Fibroblast of lung (primary cell): ENCODE measurements at regions not wholly inside any gene's neighbourhood (a gene's known extent, or its start where the extent isn't known, plus 50 kb on each side); places are given as distances from the start of the nearest gene placed in this dataset.

ENCODE experiments used
- DNase-seq, 2 donors: peaks; one replicate each; pipeline versions ENCODE4 v3.0.0 to v3.0.0-alpha.2; 2010; ENCODE audit warnings: low read depth in 2 of 2
- H2AFZ ChIP-seq: 2 replicates; pipeline ENCODE4 v1.5.1; 2012; ENCODE audit warnings: low read length, control low read depth, inconsistent platforms
- H3K27ac ChIP-seq: 2 replicates; pipeline ENCODE4 v1.5.1; 2011; ENCODE audit warnings: low read length, control low read depth; ENCODE audit not compliant: insufficient read depth
- H3K27me3 ChIP-seq: 2 replicates; pipeline ENCODE4 v1.5.1; 2011; ENCODE audit warnings: mild to moderate bottlenecking, low read length; ENCODE audit not compliant: control insufficient read depth, insufficient read depth
- H3K36me3 ChIP-seq: 2 replicates; pipeline ENCODE4 v1.5.1; 2011; ENCODE audit warnings: low read length; ENCODE audit not compliant: control insufficient read depth, insufficient read depth
- H3K4me1 ChIP-seq: 2 replicates; pipeline ENCODE4 v1.5.1; 2011; ENCODE audit warnings: low read length; ENCODE audit not compliant: control insufficient read depth, insufficient read depth; ENCODE audit errors: extremely low read depth
- H3K4me2 ChIP-seq: 2 replicates; pipeline ENCODE4 v1.5.1; 2011; ENCODE audit warnings: low read length, control low read depth; ENCODE audit not compliant: insufficient read depth; ENCODE audit errors: extremely low read depth
- H3K4me3 ChIP-seq, 4 experiments: fragments of 200-600 bp in 1 of 4; sonication (generic) in 1 of 4; replicated peaks in 1 of 4; 2 replicates each; pipeline ENCODE4 v1.5.1; 2011 to 2016; ENCODE audit warnings: low read length in 4 of 4, low read depth in 3 of 4, mild to moderate bottlenecking in 3 of 4, control low read depth in 2 of 4, inconsistent platforms in 1 of 4, mixed read lengths in 1 of 4; ENCODE audit not compliant: insufficient read depth in 1 of 4; ENCODE audit errors: control extremely low read depth in 1 of 4
- H3K79me2 ChIP-seq: 2 replicates; pipeline ENCODE4 v1.5.1; 2012; ENCODE audit warnings: mild to moderate bottlenecking, low read length, inconsistent platforms; ENCODE audit not compliant: control insufficient read depth, insufficient read depth
- H3K9ac ChIP-seq: 2 replicates; pipeline ENCODE4 v1.5.1; 2011; ENCODE audit warnings: mild to moderate bottlenecking, low read length, control low read depth; ENCODE audit not compliant: insufficient read depth
- H3K9me3 ChIP-seq: 2 replicates; pipeline ENCODE4 v1.5.1; 2012; ENCODE audit warnings: low read depth, low read length; ENCODE audit not compliant: control insufficient read depth, insufficient read depth
- H4K20me1 ChIP-seq: 2 replicates; pipeline ENCODE4 v1.5.1; 2011; ENCODE audit warnings: low read length; ENCODE audit not compliant: control insufficient read depth, insufficient read depth; ENCODE audit errors: extremely low read depth
- CTCF ChIP-seq, 2 donors: IDR thresholded peaks in 1 of 2; conservative IDR thresholded peaks in 1 of 2; 1 replicate in 1 of 2; 2 replicates in 1 of 2; pipeline ENCODE4 v1.5.1; 2011 to 2012; ENCODE audit warnings: low read length in 2 of 2, control low read depth in 1 of 2, inconsistent platforms in 1 of 2, low read depth in 1 of 2, mild to moderate bottlenecking in 1 of 2
- EZH2 ChIP-seq: IDR thresholded peaks from 2 replicates; pipeline ENCODE4 v1.5.1; 2012; ENCODE audit warnings: low read length, control low read depth, mild to moderate bottlenecking; ENCODE audit errors: missing control alignments

- no peaks in the 10 kb centered on the region for H3K9me3 ChIP-seq
- H2AFZ ChIP-seq: no peak overlapping the region
- H3K4me1 ChIP-seq: no peaks in the 10 kb centered on the region
- no peaks in the 10 kb centered on the region for H4K20me1 ChIP-seq
- TF ChIP-seq CTCF (conservative IDR thresholded peaks at IDR 0.05 in 1 of 2, IDR thresholded peaks at IDR 0.05 in 1 of 2; ENCODE audit: low read depth in 1 of 2, low read length in 2 of 2): no peak
- no peak for TF ChIP-seq EZH2
- H3K36me3 ChIP-seq: no peaks in the 10 kb centered on the region
- no peak for DNase-seq
- no peak overlapping the region for H3K9ac ChIP-seq
- H3K79me2 ChIP-seq: no peaks in the 10 kb centered on the region
- H3K27me3 ChIP-seq: no peaks in the 10 kb centered on the region
- H3K27ac ChIP-seq: no peak overlapping the region
- H3K4me2 ChIP-seq: no peak overlapping the region
- H3K4me3 ChIP-seq: no peak overlapping the region
Measured at GRCh38 chr18:39962546-39962945, 1992.5 kb upstream of the PIK3C3 start.

GRCh38 chr18:39960550-39960949 lies 1994.5 kb upstream of the PIK3C3 start:
- Histone ChIP-seq H3K27ac (no peak overlapping the region), H3K4me2 (no peak overlapping the region), H3K4me1 (no peaks in the 10 kb centered on the region), H3K27me3 (no peaks in the 10 kb centered on the region), H3K4me3 (no peak overlapping the region), H3K9ac (no peak overlapping the region), H2AFZ (no peak overlapping the region), H3K9me3 (no peaks in the 10 kb centered on the region), H3K79me2 (no peaks in the 10 kb centered on the region), H3K36me3 (no peaks in the 10 kb centered on the region), H4K20me1 (no peaks in the 10 kb centered on the region)
- DNase-seq: peak in 1 of 2 donors; percentile 68
- TF ChIP-seq EZH2 (no peak), CTCF (conservative IDR thresholded peaks at IDR 0.05 in 1 of 2, IDR thresholded peaks at IDR 0.05 in 1 of 2; ENCODE audit: low read depth in 1 of 2, low read length in 2 of 2) (no peak)

- no peaks in the 10 kb centered on the region for H3K27me3 ChIP-seq
- TF ChIP-seq EZH2: no peak
- TF ChIP-seq CTCF (conservative IDR thresholded peaks at IDR 0.05 in 1 of 2, IDR thresholded peaks at IDR 0.05 in 1 of 2; ENCODE audit: low read depth in 1 of 2, low read length in 2 of 2): no peak
- no peak overlapping the region for H3K4me3 ChIP-seq
- H3K4me1 ChIP-seq: no peaks in the 10 kb centered on the region
- H3K9ac ChIP-seq: no peak overlapping the region
- H2AFZ ChIP-seq: no peak overlapping the region
- no peaks in the 10 kb centered on the region for H4K20me1 ChIP-seq
- H3K79me2 ChIP-seq: no peaks in the 10 kb centered on the region
- no peak overlapping the region for H3K27ac ChIP-seq
- H3K4me2 ChIP-seq: no peak overlapping the region
- peak in 1 of 2 donors; percentile 48 for DNase-seq
- no peaks in the 10 kb centered on the region for H3K36me3 ChIP-seq
- no peaks in the 10 kb centered on the region for H3K9me3 ChIP-seq
Measured at GRCh38 chr18:39959839-39960238, 1995.2 kb upstream of the PIK3C3 start.
